ENCODE measurements at regions not wholly inside any gene's neighbourhood (a gene's known extent, or its start where the extent isn't known, plus 50 kb on each side); places are given as distances from the start of the nearest gene placed in this dataset.

GRCh38 chr18:66695281-66695680 is 91.4 kb upstream of the CDH19 start:
- no peak for TF ChIP-seq CTCF (IDR thresholded peaks at IDR 0.05; ENCODE audit: control extremely low read depth in 1 of 3, insufficient read depth in 1 of 3, low read depth in 1 of 3, low read length in 3 of 3)
- no peak for TF ChIP-seq ATF2 (IDR thresholded peaks at IDR 0.05; ENCODE audit: low read length)
- no peak for TF ChIP-seq EP300 (IDR thresholded peaks at IDR 0.05; ENCODE audit: borderline replicate concordance in 1 of 2, low read depth in 2 of 2, low read length in 2 of 2)
- no peak for TF ChIP-seq POLR2AphosphoS5 (IDR thresholded peaks at IDR 0.05; ENCODE audit: low read depth, low read length)
- no peak for TF ChIP-seq RXRA (IDR thresholded peaks at IDR 0.05; ENCODE audit: insufficient read depth, low read depth, low read length)
- no peak for TF ChIP-seq BRCA1 (IDR thresholded peaks at IDR 0.05; ENCODE audit: low read depth, low read length)
- TF ChIP-seq FOSL1 (IDR thresholded peaks at IDR 0.05; ENCODE audit: insufficient read depth, low read depth, low read length), result no peak
- no peak for TF ChIP-seq JUN (IDR thresholded peaks at IDR 0.05; ENCODE audit: low read depth, low read length)
- no peak for TF ChIP-seq USF2 (IDR thresholded peaks at IDR 0.05; ENCODE audit: low read length)

Measured in H1 (cell line).